ENCODE measurements at regions not wholly inside any gene's neighbourhood (a gene's known extent, or its start where the extent isn't known, plus 50 kb on each side); places are given as distances from the start of the nearest gene placed in this dataset.

GRCh38 chr9:107228496-107229039 is 54.5 kb upstream of the RAD23B start:
- Histone ChIP-seq H3K4me1 (ENCODE audit: control insufficient read depth, extremely low read depth, insufficient read depth, low read length) (no peaks in the 10 kb centered on the region), H2AFZ (ENCODE audit: low read length) (no peak overlapping the region), H3K4me3 (replicated peaks in 1 of 4; ENCODE audit: control extremely low read depth in 1 of 4, insufficient read depth in 1 of 4, low read depth in 3 of 4, low read length in 4 of 4) (no peak overlapping the region), H3K9ac (ENCODE audit: insufficient read depth, low read length) (no peak overlapping the region), H3K27me3 (ENCODE audit: control insufficient read depth, insufficient read depth, low read length) (no peaks in the 10 kb centered on the region), H3K27ac (ENCODE audit: insufficient read depth, low read length) (no peak overlapping the region), H3K9me3 (ENCODE audit: control insufficient read depth, insufficient read depth, low read depth, low read length) (no peaks in the 10 kb centered on the region), H3K4me2 (ENCODE audit: extremely low read depth, insufficient read depth, low read length) (no peak overlapping the region), H3K36me3 (ENCODE audit: control insufficient read depth, insufficient read depth, low read length) (no peaks in the 10 kb centered on the region), H3K79me2 (ENCODE audit: control insufficient read depth, insufficient read depth, low read length) (no peaks in the 10 kb centered on the region), H4K20me1 (ENCODE audit: control insufficient read depth, extremely low read depth, insufficient read depth, low read length) (no peaks in the 10 kb centered on the region)
- no peak for DNase-seq (ENCODE audit: low read depth in 2 of 2)
- no peak for TF ChIP-seq CTCF (conservative IDR thresholded peaks at IDR 0.05 in 1 of 2, IDR thresholded peaks at IDR 0.05 in 1 of 2; ENCODE audit: low read depth in 1 of 2, low read length in 2 of 2)
- no peak for TF ChIP-seq EZH2 (IDR thresholded peaks at IDR 0.05; ENCODE audit: low read length, missing control alignments)

DNA sequence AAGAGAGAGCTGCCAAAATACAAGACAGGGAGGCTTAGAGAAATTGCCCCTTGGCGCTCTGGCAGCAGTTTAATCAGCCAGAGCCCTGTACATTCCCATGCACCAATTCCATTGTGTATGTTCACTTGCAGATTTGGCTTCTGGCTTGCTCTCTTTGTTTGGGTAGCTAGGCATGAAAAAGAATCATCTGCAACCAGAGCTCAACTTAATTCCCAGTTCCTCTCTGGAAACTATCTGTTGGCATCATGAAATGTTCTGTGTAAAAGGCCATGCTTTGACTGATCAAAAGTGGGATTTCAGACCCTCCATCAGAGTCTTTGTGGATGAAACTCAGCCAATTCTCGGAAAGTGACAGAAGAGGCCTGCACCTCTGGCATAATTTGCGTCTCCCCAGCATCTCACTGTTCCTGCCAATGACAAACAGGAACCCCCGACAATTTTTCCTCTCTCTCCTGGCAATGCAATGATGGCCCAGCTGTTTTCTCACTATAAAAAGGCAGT is 53.8 kb upstream of the RAD23B start:
- H3K9ac ChIP-seq (ENCODE audit: insufficient read depth, low read length), result no peak overlapping the region
- no peaks in the 10 kb centered on the region for H3K9me3 ChIP-seq (ENCODE audit: control insufficient read depth, insufficient read depth, low read depth, low read length)
- H3K4me2 ChIP-seq (ENCODE audit: extremely low read depth, insufficient read depth, low read length), result no peak overlapping the region
- DNase-seq (ENCODE audit: low read depth in 2 of 2), result no peak
- H3K27ac ChIP-seq (ENCODE audit: insufficient read depth, low read length), result no peak overlapping the region
- H3K79me2 ChIP-seq (ENCODE audit: control insufficient read depth, insufficient read depth, low read length), result no peaks in the 10 kb centered on the region
- H4K20me1 ChIP-seq (ENCODE audit: control insufficient read depth, extremely low read depth, insufficient read depth, low read length), result no peaks in the 10 kb centered on the region
- no peak overlapping the region for H3K4me3 ChIP-seq (replicated peaks in 1 of 4; ENCODE audit: control extremely low read depth in 1 of 4, insufficient read depth in 1 of 4, low read depth in 3 of 4, low read length in 4 of 4)
- no peaks in the 10 kb centered on the region for H3K36me3 ChIP-seq (ENCODE audit: control insufficient read depth, insufficient read depth, low read length)
- H2AFZ ChIP-seq (ENCODE audit: low read length), result no peak overlapping the region
- no peaks in the 10 kb centered on the region for H3K27me3 ChIP-seq (ENCODE audit: control insufficient read depth, insufficient read depth, low read length)
- H3K4me1 ChIP-seq (ENCODE audit: control insufficient read depth, extremely low read depth, insufficient read depth, low read length), result no peaks in the 10 kb centered on the region
- TF ChIP-seq CTCF (conservative IDR thresholded peaks at IDR 0.05 in 1 of 2, IDR thresholded peaks at IDR 0.05 in 1 of 2; ENCODE audit: low read depth in 1 of 2, low read length in 2 of 2) (no peak), EZH2 (IDR thresholded peaks at IDR 0.05; ENCODE audit: low read length, missing control alignments) (no peak)
